ENCODE measurements at regions not wholly inside any gene's neighbourhood (a gene's known extent, or its start where the extent isn't known, plus 50 kb on each side); places are given as distances from the start of the nearest gene placed in this dataset.

DNA sequence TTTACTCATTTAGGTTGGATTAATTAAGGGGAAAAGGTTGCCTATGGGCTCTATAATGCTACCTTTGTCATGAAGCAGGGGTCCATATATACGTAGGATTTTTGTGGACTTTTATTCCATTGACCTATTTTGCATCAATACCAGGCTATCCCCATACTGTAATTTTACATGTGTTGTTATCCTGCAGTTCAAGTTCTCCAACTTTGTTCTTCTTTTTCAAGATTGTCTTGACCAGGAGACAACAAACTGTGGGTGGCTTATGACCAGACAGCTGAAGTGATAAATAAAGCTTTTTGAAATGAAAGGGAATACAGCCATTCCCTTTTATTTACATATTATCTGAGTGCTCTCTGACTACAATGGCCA is 345.7 kb downstream of the BARHL2 start:
- Histone ChIP-seq H3K9ac (ENCODE audit: low read depth, low read length) (no peak overlapping the region), H3K27me3 (ENCODE audit: insufficient read depth, low read length) (no peaks in the 10 kb centered on the region), H3K27ac (ENCODE audit: low read depth, low read length) (no peak overlapping the region), H3K4me3 (ENCODE audit: low read length) (no peak overlapping the region), H3K9me3 (ENCODE audit: insufficient read depth, low read depth, low read length) (no peaks in the 10 kb centered on the region), H3K4me1 (ENCODE audit: insufficient read depth, low read length) (no peaks in the 10 kb centered on the region), H3K36me3 (ENCODE audit: insufficient read depth, low read length) (no peaks in the 10 kb centered on the region)
- WGBS, result 100% methylated on average over 1 of the region's 1 CpG

DNA sequence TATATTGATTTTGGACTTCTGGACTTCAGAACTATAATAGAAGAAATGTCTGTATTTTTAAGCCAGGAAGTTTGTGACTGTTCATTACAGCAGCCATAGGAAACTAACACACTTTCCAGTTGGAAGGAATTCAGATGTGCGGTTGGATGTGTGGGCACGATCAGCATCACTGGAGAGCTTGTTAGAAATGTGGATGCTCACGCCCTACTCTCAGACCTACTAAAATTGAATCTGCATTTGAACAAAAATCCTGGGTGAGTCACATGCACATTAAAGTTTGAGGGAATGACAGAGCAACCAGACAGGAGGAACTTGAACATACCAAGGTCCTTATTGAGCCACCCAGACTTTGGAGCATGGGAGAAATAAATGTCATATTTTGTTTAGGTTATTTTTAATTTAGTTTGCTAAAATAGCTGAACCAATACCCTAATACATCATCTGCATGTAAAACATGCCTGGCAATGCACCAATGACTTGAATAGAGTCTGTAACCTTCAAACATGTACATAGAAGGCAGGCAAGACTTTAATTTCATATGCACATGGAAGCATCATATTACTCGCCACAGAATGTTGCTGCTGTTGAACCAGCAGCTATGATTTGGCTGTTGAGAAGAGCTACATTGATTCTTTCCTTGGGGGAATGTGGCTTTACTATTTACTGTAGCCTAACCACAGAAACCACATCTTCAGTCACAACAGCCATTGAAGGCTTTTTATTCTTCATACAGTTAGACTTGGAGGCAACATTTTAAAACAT is 346.2 kb downstream of the BARHL2 start:
- Histone ChIP-seq H3K4me1 (ENCODE audit: insufficient read depth, low read length) (no peaks in the 10 kb centered on the region), H3K4me3 (ENCODE audit: low read length) (no peak overlapping the region), H3K9me3 (ENCODE audit: insufficient read depth, low read depth, low read length) (no peaks in the 10 kb centered on the region), H3K27me3 (ENCODE audit: insufficient read depth, low read length) (no peaks in the 10 kb centered on the region), H3K9ac (ENCODE audit: low read depth, low read length) (no peak overlapping the region), H3K36me3 (ENCODE audit: insufficient read depth, low read length) (no peaks in the 10 kb centered on the region), H3K27ac (ENCODE audit: low read depth, low read length) (no peak overlapping the region)
- WGBS, result 98% methylated on average over 4 of the region's 4 CpGs

DNA sequence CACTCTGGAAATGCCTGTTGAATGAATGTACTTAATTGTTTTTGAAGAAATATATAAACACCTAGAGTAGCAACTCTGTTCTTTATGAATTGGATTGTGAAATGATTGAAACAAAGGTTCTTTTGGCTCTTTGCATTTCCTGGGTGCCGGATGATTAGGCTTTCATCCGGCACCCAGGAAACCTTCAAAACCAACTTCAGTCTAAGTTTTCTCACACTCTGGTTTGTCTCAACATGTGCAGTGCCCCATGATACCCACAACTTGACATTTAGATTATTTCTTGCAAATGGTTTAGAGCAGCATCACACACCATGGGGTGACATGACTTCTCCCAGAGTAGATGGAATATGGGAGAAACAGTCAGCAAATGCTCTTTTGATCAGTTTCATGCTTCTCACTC is 354.9 kb downstream of the BARHL2 start:
- Histone ChIP-seq H3K36me3 (ENCODE audit: insufficient read depth, low read length) (no peaks in the 10 kb centered on the region), H3K9ac (ENCODE audit: low read depth, low read length) (no peak overlapping the region), H3K4me1 (ENCODE audit: insufficient read depth, low read length) (peaks cover 8% of the 10 kb centered on the region; the same call in 1 of the 2 replicates), H3K9me3 (ENCODE audit: insufficient read depth, low read depth, low read length) (no peaks in the 10 kb centered on the region), H3K27me3 (ENCODE audit: insufficient read depth, low read length) (no peaks in the 10 kb centered on the region), H3K27ac (ENCODE audit: low read depth, low read length) (no peak overlapping the region), H3K4me3 (ENCODE audit: low read length) (no peak overlapping the region)
- WGBS, result 98% methylated on average over 2 of the region's 2 CpGs

DNA sequence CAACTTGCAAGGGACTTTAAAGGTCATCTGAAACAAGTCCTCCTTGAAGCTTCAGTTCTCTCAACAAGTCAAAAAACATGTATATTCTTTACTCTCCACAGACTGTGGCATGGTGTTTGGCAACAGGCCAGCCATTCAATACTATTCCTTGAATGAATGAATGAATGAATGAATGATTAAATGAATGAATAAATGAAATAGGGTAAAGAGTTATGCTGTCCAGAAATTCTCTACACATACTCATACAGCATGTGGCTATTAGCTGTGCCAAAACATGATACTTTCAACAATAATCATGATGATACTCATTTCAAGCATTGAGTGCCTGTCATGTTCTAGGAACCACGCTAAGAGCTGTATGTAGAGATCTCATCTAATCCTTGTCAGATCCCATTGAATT is 356.1 kb downstream of the BARHL2 start:
- 100% methylated on average over 1 of the region's 1 CpG for WGBS
- Histone ChIP-seq H3K27me3 (ENCODE audit: insufficient read depth, low read length) (no peaks in the 10 kb centered on the region), H3K9me3 (ENCODE audit: insufficient read depth, low read depth, low read length) (no peaks in the 10 kb centered on the region), H3K27ac (ENCODE audit: low read depth, low read length) (no peak overlapping the region), H3K9ac (ENCODE audit: low read depth, low read length) (no peak overlapping the region), H3K36me3 (ENCODE audit: insufficient read depth, low read length) (no peaks in the 10 kb centered on the region), H3K4me1 (ENCODE audit: insufficient read depth, low read length) (peaks cover 8% of the 10 kb centered on the region; the same call in 1 of the 2 replicates), H3K4me3 (ENCODE audit: low read length) (no peak overlapping the region)

DNA sequence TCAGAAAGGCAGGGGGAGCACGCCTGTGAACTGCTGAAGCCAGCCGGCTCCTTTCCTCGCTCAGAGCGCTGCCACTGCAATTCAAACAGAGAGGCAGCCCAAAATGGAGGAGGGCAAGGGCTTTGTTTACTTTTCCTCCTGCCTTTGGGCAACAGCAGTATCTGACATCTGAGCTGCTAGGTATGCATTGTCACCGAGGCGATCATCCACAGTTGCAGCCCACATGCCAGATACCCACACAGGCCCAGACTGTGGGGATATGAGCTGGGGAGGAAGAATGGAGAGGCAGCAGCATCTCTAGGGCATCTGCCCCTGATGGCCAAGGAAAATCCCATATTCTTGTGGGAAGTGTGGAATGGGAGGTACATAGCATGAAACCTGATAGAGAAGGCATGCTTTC is 357.1 kb downstream of the BARHL2 start:
- WGBS, result 91% methylated on average over 6 of the region's 6 CpGs

DNA sequence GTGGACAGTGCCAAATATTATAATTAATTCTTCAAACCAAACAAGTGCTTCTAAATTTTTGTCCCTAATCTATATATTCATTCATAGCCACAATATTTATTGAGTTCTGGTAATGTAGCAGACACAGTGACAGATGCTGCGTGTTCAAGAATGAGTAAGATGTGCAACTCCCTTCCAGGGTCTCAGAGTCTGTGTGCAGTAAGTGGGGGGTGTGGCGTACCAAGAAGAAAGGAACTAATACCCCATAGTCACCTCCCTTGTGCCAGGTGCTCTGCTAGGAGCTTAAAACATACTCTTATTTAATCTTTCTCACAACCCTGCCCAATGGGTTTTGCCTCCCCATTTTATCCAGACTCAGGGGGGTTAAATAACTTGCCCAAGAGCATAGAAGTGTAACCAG is 358.7 kb downstream of the BARHL2 start:
- Histone ChIP-seq H3K27ac (ENCODE audit: low read depth, low read length) (no peak overlapping the region), H3K4me3 (ENCODE audit: low read length) (no peak overlapping the region), H3K4me1 (ENCODE audit: insufficient read depth, low read length) (peaks cover 8% of the 10 kb centered on the region; the same call in 1 of the 2 replicates), H3K9me3 (ENCODE audit: insufficient read depth, low read depth, low read length) (no peaks in the 10 kb centered on the region), H3K36me3 (ENCODE audit: insufficient read depth, low read length) (no peaks in the 10 kb centered on the region), H3K9ac (ENCODE audit: low read depth, low read length) (no peak overlapping the region), H3K27me3 (ENCODE audit: insufficient read depth, low read length) (no peaks in the 10 kb centered on the region)
- WGBS, result 100% methylated on average over 1 of the region's 2 CpGs

More for the DNA sequence above, 357.1 kb downstream of the BARHL2 start:
- Histone ChIP-seq H3K36me3 (ENCODE audit: insufficient read depth, low read length) (no peaks in the 10 kb centered on the region), H3K27ac (ENCODE audit: low read depth, low read length) (no peak overlapping the region), H3K9ac (ENCODE audit: low read depth, low read length) (no peak overlapping the region), H3K9me3 (ENCODE audit: insufficient read depth, low read depth, low read length) (no peaks in the 10 kb centered on the region), H3K4me1 (ENCODE audit: insufficient read depth, low read length) (peaks cover 8% of the 10 kb centered on the region; the same call in 1 of the 2 replicates), H3K4me3 (ENCODE audit: low read length) (no peak overlapping the region), H3K27me3 (ENCODE audit: insufficient read depth, low read length) (no peaks in the 10 kb centered on the region)

DNA sequence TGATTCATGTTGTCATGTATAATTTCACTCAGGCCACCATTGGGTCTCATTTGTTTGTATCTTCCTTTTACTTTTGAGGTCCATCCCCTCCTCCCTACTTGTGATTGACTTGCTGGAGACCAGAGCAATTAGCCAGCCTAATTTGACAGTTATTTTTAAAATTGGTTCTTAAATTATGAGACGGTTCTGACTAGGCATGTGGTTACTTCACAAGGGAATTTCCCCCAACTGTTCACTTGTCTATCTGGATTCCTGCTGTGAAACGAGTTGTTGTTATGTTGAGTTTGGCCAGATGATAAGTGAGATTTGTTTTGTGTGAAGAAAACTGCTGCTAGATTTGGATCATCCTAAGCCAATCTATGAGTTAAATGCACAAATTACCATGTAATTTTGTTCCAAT is 359.1 kb downstream of the BARHL2 start:
- peaks cover 8% of the 10 kb centered on the region; the same call in 1 of the 2 replicates for H3K4me1 ChIP-seq (ENCODE audit: insufficient read depth, low read length)
- H3K4me3 ChIP-seq (ENCODE audit: low read length), result no peak overlapping the region
- no peaks in the 10 kb centered on the region for H3K9me3 ChIP-seq (ENCODE audit: insufficient read depth, low read depth, low read length)
- H3K27ac ChIP-seq (ENCODE audit: low read depth, low read length), result no peak overlapping the region
- H3K36me3 ChIP-seq (ENCODE audit: insufficient read depth, low read length), result no peaks in the 10 kb centered on the region
- 87% methylated on average over 2 of the region's 2 CpGs for WGBS
- no peaks in the 10 kb centered on the region for H3K27me3 ChIP-seq (ENCODE audit: insufficient read depth, low read length)
- H3K9ac ChIP-seq (ENCODE audit: low read depth, low read length), result no peak overlapping the region

DNA sequence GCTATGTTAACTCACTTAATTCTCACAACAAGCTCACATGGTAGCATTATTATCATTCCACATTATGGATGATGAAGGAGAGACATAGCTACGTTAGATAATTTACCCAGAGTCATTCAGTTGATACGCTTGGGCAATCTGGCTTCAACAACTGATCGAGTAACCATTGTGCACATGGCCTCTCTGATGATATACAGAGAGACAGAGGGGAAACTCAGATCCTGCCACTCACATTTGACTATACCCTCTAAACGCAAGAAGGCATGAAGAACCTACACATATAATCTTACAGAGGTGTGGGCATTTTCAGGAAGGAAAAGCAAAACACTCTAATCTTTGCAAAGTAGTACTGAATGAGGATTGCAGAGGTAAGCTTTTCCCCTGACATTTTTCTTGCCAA is 360.1 kb downstream of the BARHL2 start:
- 99% methylated on average over 3 of the region's 4 CpGs for WGBS
- Histone ChIP-seq H3K9ac (ENCODE audit: low read depth, low read length) (no peak overlapping the region), H3K4me3 (ENCODE audit: low read length) (no peak overlapping the region), H3K27ac (ENCODE audit: low read depth, low read length) (no peak overlapping the region), H3K4me1 (ENCODE audit: insufficient read depth, low read length) (peaks cover 8% of the 10 kb centered on the region; the same call in 1 of the 2 replicates), H3K27me3 (ENCODE audit: insufficient read depth, low read length) (no peaks in the 10 kb centered on the region), H3K36me3 (ENCODE audit: insufficient read depth, low read length) (no peaks in the 10 kb centered on the region), H3K9me3 (ENCODE audit: insufficient read depth, low read depth, low read length) (no peaks in the 10 kb centered on the region)

DNA sequence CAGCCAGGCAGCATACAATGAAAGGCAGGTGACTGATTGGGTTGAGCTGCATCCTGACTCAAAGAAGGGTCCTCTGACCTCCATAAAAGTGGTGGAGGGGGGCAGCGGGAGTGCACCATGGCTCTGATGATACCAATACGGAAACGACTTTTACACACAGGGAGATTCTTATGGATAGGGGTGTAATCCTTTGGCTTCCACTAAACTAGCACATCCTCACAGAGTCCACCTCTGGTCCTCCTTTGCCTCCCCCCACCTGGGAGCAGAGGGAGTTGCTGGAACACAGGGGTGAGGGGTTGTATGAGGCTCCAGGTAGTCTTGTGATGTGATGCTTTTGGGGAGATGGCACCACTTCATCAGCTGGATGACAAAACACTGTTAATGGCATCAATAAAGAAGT is 361.0 kb downstream of the BARHL2 start:
- Histone ChIP-seq H3K9me3 (ENCODE audit: insufficient read depth, low read depth, low read length) (no peaks in the 10 kb centered on the region), H3K4me1 (ENCODE audit: insufficient read depth, low read length) (peaks cover 8% of the 10 kb centered on the region; the same call in 1 of the 2 replicates), H3K27ac (ENCODE audit: low read depth, low read length) (no peak overlapping the region), H3K36me3 (ENCODE audit: insufficient read depth, low read length) (no peaks in the 10 kb centered on the region), H3K9ac (ENCODE audit: low read depth, low read length) (no peak overlapping the region), H3K4me3 (ENCODE audit: low read length) (no peak overlapping the region), H3K27me3 (ENCODE audit: insufficient read depth, low read length) (no peaks in the 10 kb centered on the region)
- 98% methylated on average over 2 of the region's 3 CpGs for WGBS

DNA sequence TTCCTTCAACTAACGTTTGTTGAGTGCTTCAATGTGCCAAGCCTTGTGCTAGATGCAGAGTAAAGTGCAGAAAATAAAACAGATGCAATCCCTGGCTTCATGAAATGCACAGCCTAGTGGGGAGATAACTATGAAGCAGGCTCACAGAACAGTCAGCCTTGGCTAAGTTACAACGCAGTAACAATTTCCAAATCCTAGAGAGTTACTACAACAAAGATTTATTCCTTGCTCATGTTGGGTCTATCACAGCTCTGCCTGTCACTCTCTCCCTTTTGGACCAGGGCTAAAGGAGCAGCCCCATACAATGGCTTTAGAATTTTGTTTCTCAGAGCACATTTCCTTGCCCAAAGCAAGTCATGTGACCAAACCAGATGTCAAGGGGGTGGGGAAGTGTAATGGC is 359.8 kb downstream of the ZNF326 start:
- Histone ChIP-seq H3K9ac (ENCODE audit: low read depth, low read length) (no peak overlapping the region), H3K4me1 (ENCODE audit: insufficient read depth, low read length) (peaks cover 4% of the 10 kb centered on the region; the same call in 1 of the 2 replicates), H3K4me3 (ENCODE audit: low read length) (no peak overlapping the region), H3K27ac (ENCODE audit: low read depth, low read length) (no peak overlapping the region), H3K36me3 (ENCODE audit: insufficient read depth, low read length) (no peaks in the 10 kb centered on the region), H3K27me3 (ENCODE audit: insufficient read depth, low read length) (no peaks in the 10 kb centered on the region), H3K9me3 (ENCODE audit: insufficient read depth, low read depth, low read length) (no peaks in the 10 kb centered on the region)
- WGBS, result 91% methylated on average over 2 of the region's 2 CpGs

DNA sequence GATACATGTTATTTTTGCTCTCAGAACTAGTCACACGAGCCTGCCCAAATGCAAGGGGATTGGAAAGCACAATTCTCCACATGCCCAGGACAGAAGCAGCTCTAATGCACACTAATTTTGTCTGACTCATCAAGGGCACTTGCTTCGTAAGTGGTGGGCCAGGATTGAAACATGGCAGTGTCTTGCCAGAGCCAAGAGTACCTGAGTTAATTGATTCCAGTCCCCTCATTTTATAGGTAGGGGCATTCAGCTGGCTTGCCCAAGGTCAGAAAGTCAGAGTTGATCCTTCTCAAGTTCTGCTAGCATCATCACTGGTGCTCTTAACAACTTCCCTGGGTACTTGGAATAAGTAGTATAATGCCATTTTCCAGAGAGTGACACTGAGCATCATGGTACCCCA is 356.1 kb downstream of the ZNF326 start:
- 77% methylated on average over 2 of the region's 2 CpGs for WGBS
- no peaks in the 10 kb centered on the region for H3K4me1 ChIP-seq (ENCODE audit: insufficient read depth, low read length)
- H3K4me3 ChIP-seq (ENCODE audit: low read length), result no peak overlapping the region
- no peak overlapping the region for H3K9ac ChIP-seq (ENCODE audit: low read depth, low read length)
- no peaks in the 10 kb centered on the region for H3K27me3 ChIP-seq (ENCODE audit: insufficient read depth, low read length)
- peaks cover 12% of the 10 kb centered on the region for H3K9me3 ChIP-seq (ENCODE audit: insufficient read depth, low read depth, low read length)
- H3K36me3 ChIP-seq (ENCODE audit: insufficient read depth, low read length), result no peaks in the 10 kb centered on the region
- H3K27ac ChIP-seq (ENCODE audit: low read depth, low read length), result no peak overlapping the region

DNA sequence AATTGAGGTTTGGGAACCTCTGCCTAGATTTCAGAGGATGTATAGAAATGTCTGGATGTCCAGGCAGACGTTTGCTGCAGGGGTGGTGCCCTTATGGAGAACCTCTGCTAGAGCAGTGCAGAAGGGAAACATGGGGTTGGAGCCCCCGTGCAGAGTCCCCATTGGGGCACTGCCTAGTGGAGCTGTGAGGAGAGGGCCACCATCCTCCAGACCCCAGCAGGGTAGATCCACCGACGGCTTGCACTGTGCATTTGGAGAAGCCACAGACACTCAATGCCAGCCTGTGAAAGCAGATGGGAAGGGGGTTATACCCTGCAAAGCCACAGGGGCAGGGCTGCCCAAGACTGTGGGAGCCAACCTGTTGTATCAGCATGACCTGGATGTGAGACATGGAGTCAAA is 354.6 kb downstream of the ZNF326 start:
- H3K4me1 ChIP-seq (ENCODE audit: insufficient read depth, low read length), result no peaks in the 10 kb centered on the region
- no peak overlapping the region for H3K9ac ChIP-seq (ENCODE audit: low read depth, low read length)
- H3K9me3 ChIP-seq (ENCODE audit: insufficient read depth, low read depth, low read length), result peaks cover 12% of the 10 kb centered on the region
- no peak overlapping the region for H3K4me3 ChIP-seq (ENCODE audit: low read length)
- H3K36me3 ChIP-seq (ENCODE audit: insufficient read depth, low read length), result no peaks in the 10 kb centered on the region
- H3K27me3 ChIP-seq (ENCODE audit: insufficient read depth, low read length), result no peaks in the 10 kb centered on the region
- H3K27ac ChIP-seq (ENCODE audit: low read depth, low read length), result no peak overlapping the region
- WGBS, result 90% methylated on average over 4 of the region's 4 CpGs

Measured in HUES64 (cell line).